HG03135 (cell line): ENCODE measurements at regions not wholly inside any gene's neighbourhood (a gene's known extent, or its start where the extent isn't known, plus 50 kb on each side); places are given as distances from the start of the nearest gene placed in this dataset.

Experiments
- ATAC-seq: cut with Tn5 transposase; IDR thresholded peaks from one replicate; pipeline ENCODE4 v1.9.1; 2021; ENCODE audit warnings: mild to moderate bottlenecking, moderate library complexity; ENCODE audit not compliant: unreplicated experiment

- no peak for ATAC-seq
Observed at GRCh38 chr2:146949400-146949799, 895.4 kb upstream of the ACVR2A start.

DNA sequence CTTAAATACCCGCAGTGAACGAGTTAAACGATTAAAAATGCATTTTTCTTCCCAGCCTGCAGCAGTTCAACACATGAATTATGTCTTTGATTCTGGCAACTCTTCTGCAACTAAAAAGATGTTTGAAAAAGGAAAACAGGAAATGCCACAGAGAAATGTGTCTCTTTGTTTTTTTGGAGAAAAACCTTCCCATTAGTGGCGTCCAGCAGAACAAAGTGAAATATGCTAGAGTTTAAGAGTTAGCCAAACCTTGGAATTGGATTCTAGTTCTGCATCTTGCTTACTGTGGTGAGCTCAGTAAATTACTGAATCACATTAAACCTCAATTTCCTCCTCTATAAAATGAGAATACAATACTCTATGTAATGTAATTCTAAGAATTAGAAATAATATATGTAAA lies 900.2 kb upstream of the ACVR2A start:
- no peak for ATAC-seq

- no peak for ATAC-seq
Observed at GRCh38 chr2:146939991-146940685, 904.7 kb upstream of the ACVR2A start.

GRCh38 chr2:146934921-146935320 lies 909.9 kb upstream of the ACVR2A start:
- ATAC-seq: no peak

- no peak for ATAC-seq
Observed at GRCh38 chr2:146931109-146931508, 913.7 kb upstream of the ACVR2A start.

DNA sequence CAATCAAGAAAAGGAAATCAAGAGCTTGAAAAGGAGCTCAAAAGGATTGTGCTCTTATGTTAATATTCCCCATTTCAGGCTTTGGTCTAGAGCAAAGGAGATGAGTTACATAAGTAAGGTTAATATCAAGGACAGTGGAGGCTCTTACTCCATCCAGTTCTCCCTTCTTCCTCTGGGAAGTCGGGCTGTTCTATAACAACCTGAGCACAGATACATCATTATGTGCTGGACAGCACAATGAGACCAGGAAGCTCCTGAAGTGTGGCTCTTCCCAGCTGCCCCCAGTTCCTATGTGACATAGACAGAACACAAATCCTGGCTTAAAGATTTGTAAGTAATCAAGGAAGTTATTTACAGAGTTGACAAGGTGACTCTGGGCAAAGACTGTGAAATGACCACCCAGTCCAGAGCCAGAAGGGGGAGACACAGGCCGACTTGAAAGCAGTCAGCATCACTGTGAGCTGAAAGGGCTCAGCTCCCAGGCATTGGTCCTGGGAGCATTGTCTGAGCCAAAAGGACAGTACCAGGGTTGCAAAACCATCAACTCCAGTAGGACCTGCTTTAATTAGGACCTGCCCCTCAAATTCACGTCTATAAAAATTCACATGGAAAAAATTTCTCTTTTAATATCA lies 917.6 kb upstream of the ACVR2A start:
- no peak for ATAC-seq

DNA sequence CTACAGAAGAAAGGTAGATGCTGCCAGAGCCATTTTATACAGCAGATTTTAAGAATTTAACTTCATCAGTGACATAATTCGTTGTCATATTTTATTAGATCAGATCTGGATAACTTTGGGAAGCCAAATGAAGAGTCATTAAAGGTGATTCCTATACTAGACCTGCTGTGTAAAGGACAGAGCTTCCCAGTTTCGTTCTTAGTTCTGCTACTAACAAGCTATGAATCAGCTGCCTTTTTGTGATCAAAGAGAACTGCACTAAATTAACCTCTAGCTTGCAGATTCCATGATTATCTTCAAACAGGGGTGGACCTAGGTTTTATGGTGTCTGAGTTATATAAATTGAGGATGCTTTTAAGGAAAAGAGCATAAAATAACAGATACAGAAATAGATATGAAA lies 926.5 kb upstream of the ACVR2A start:
- no peak for ATAC-seq

GRCh38 chr2:146917431-146918042 lies 927.3 kb upstream of the ACVR2A start:
- no peak for ATAC-seq

DNA sequence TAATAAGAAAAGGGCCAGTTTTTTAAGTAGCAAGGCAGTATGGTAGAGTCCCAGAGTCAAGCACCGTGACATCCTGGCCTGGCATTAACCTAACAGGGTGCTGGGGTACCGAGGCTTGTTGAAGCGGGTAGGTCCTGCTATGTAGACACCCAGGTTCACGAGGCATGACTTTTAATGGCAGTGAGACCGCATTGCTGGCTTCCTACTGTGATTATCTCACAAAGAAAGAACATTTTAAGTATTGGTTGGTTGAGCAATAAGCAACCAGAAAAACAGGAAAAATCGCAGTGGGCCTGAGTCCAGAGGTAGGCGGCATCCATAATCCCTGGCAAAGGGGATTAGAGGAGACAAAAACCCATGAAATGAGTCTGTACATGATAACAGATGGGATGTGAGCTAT lies 927.9 kb upstream of the ACVR2A start:
- ATAC-seq: no peak

DNA sequence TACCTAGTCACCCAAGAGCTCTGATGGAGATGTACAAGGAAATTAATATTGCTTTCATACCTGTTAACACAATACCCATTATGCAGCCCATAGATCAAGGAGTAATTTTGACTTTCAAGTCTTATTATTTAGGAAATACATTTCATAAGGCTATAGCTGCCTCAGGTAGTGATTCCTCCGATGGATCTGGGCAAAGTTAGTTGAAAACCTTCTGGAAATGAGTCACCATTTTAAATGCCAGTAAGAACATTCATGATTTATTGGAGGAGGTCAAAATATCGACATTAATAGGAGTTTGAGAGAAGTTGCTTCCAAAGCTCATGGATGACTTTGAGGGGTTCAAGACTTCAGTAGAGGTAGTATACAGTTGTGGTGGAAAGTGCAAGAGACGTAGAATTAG lies 931.4 kb upstream of the ACVR2A start:
- ATAC-seq: no peak

DNA sequence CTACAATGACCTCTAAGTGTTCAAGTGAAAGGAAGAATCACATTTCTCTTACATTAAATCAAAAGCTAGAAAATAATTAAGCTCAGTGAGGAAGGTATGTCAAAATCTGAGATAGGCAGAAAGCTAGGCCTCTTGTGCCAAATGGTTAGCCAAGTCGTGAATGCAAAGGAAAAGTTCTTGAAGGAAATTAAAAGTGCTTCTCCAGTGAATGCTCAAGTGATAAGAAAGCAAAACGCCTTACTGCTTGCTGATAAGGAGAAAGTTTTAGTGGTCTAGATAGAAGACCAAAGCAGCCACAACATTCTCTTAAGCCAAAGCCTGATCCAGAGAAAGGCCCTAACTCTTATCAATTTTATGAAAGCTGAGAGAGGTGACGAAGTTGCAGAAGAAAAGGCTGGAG lies 932.3 kb upstream of the ACVR2A start:
- no peak for ATAC-seq

- no peak for ATAC-seq
Observed at GRCh38 chr2:146908776-146909175, 936.1 kb upstream of the ACVR2A start.

GRCh38 chr2:146898083-146898482 lies 946.7 kb upstream of the ACVR2A start:
- no peak for ATAC-seq

DNA sequence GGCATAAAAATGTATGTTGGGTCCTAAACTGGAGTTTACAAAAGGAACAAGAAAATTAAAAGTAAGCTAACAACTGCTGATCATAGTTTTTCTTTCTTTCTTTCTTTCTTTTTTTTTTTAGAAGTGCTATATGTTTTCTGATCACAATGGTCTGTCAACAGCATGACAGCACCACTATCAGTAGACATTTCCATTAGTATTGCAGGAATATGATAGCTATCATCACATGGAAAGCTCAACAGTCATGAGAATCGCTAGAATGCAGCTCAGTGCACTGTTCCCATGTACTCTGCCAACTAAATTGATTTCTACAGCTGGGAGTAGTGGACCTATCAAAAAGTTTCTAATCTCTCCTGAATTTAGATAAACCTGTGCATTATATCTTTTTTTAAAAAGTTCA lies 950.3 kb upstream of the ACVR2A start:
- no peak for ATAC-seq

DNA sequence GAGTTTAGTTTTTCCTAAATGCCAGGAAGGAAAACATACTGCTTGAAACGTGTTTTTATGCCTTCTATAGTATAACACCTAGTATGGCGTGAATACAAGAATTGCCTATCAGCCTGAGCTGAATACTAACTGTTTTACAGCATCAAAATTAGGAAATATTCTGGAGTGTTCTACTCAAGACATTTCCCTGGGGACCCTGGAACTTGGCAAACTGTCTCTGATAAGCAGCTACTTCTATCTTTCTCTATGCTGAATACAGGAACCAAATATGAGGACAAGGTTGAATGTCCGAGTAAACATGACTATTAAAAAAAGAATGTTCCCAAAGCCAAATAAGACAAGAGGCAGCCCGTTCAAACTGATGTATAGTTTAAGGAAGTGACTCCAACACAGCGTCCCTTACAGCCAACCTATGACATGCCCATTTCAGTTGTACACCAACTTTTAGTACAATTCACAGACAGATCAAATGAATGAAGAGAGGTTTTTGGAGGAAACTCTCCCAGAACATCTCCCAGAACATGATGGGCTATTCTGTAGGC lies 951.3 kb upstream of the ACVR2A start:
- ATAC-seq: no peak

- ATAC-seq: no peak
Observed at GRCh38 chr2:146890491-146890890, 954.3 kb upstream of the ACVR2A start.

GRCh38 chr2:146879882-146880281 lies 964.9 kb upstream of the ACVR2A start:
- no peak for ATAC-seq

- no peak for ATAC-seq
Observed at GRCh38 chr2:146874260-146874658, 970.6 kb upstream of the ACVR2A start.

DNA sequence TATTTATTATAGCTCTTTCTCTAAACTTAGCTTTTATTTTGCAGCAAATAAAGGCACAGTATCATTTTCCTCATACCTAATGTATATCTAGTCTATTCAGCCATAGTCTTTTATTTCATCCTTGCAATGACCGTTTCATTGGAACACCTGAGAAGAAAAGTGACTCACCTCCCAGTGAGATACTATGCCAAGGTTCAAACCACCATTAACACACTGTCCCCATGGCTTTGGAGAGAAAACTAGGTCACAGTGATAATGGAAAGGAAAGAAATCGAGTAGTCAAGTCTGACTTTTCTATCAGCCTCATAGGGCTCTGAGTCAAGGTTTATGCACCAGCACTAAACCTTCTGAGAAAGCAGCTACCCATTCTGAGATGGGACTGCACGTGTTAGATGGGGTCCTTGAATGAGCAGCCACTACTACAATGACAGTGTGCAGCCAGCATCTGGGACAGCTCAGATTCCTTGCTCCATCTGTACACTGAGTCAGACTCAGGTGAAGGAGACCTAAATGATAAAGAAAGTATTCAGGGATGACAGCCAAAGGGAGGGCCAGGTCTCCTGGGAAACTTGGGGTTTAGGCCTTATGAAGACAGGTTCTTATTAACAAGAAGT lies 971.1 kb upstream of the ACVR2A start:
- ATAC-seq: no peak

GRCh38 chr2:146873056-146873455 lies 971.8 kb upstream of the ACVR2A start:
- ATAC-seq: no peak

- no peak for ATAC-seq
Observed at GRCh38 chr2:146870691-146871090, 974.1 kb upstream of the ACVR2A start.

DNA sequence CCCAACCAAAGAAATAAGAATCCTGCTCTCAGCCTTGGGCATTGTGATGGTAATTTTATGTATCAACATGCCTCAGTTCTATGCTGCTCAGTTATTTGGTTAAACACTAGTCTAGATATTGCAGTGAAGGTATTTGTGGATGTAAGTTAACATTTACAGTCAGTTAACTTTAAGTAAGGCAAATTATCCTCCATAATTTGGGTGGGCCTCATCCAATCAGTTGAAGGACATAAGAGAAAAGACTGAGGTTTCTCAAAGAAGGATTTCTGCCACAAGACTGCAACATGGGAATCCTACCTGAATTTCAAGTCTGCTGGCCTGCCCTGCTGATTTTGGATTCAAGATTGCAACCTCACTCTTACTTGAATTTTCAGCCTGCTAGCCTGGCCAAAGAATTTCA lies 975.5 kb upstream of the ACVR2A start:
- ATAC-seq: no peak
